Ectodermal cell (in vitro differentiated cells): ENCODE measurements at regions not wholly inside any gene's neighbourhood (a gene's known extent, or its start where the extent isn't known, plus 50 kb on each side); places are given as distances from the start of the nearest gene placed in this dataset.

Experiments used
- H3K27ac ChIP-seq: 2 replicates; pipeline ENCODE4 v1.7.0; 2013; ENCODE audit warnings: mild to moderate bottlenecking, low read depth, low read length; ENCODE audit not compliant: insufficient read depth, poor library complexity, severe bottlenecking
- H3K27me3 ChIP-seq: 2 replicates; pipeline ENCODE4 v1.7.0; 2013; ENCODE audit warnings: mild to moderate bottlenecking, low read length; ENCODE audit not compliant: insufficient read depth, control insufficient read depth, poor library complexity, severe bottlenecking
- H3K36me3 ChIP-seq: one replicate; pipeline ENCODE4 v1.7.0; 2013; ENCODE audit warnings: low read length; ENCODE audit not compliant: control insufficient read depth, insufficient read depth
- H3K4me1 ChIP-seq: one replicate; pipeline ENCODE4 v1.7.0; 2013; ENCODE audit warnings: low read length; ENCODE audit not compliant: control insufficient read depth, insufficient read depth
- H3K4me3 ChIP-seq: 2 replicates; pipeline ENCODE4 v1.7.0; 2013; ENCODE audit warnings: low read depth, low read length, control low read depth; ENCODE audit not compliant: insufficient read depth
- H3K9me3 ChIP-seq: 2 replicates; pipeline ENCODE4 v1.7.0; 2013; ENCODE audit warnings: mild to moderate bottlenecking, low read length, moderate library complexity; ENCODE audit not compliant: control insufficient read depth
- WGBS, 2 experiments: methylation state at CpG; one replicate each; pipeline ENCODE4 v1.1.7; 2013; ENCODE audit warnings: missing lambda C conversion rate in 2 of 2; 5-methylcytosine and 5-hydroxymethylcytosine counted together

DNA sequence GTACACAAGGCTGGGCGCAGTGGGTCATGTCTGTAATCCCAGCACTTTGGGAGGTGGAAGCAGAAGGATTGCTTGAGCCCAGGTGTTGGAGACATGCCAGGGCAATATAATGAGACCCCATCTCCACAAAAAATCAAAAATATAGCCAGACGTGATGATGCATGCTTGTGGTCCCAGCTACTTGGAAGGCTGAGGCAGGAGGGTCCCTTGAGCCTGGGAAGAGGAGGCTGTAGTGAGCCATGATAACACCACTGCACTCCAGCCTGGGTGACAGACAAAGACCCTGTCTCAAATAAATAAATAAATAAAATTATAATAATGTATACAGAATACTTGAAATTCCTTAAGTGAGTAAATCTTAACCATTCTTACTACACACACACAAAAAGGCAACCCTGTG lies 127.7 kb downstream of the SPRY2 start:
- H3K36me3 ChIP-seq = no peaks in the 10 kb centered on the region
- WGBS, 2 experiments = 78 to 85% methylated on average over 2 of the region's 2 CpGs
- H3K27me3 ChIP-seq = no peaks in the 10 kb centered on the region
- H3K4me1 ChIP-seq = peaks cover 5% of the 10 kb centered on the region
- no peaks in the 10 kb centered on the region for H3K9me3 ChIP-seq
- H3K4me3 ChIP-seq = no peak overlapping the region
- no peak overlapping the region for H3K27ac ChIP-seq

DNA sequence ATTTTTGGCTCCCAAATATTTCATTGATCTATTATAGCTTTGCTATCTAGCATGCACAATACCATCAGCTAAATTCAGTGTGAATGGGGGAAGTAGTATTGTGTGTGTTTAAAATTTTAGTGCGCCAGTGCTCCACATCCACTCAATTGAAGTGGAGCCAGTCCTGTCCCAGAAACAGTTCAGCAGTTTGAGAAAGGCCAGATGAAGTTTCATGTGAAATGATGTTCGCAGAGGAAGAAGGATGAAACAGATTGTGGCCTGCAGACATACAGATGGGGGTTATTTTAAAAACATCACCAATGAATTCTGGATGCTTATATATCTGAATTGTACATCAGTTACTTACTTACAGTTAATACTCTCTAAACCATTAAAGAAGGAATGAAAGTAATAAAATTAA lies 129.4 kb downstream of the SPRY2 start:
- Histone ChIP-seq H3K4me1 (peaks cover 4% of the 10 kb centered on the region), H3K36me3 (no peaks in the 10 kb centered on the region), H3K27me3 (no peaks in the 10 kb centered on the region), H3K4me3 (no peak overlapping the region), H3K27ac (no peak overlapping the region), H3K9me3 (no peaks in the 10 kb centered on the region)
- 95 to 97% methylated on average over 2 of the region's 2 CpGs for WGBS, 2 experiments

DNA sequence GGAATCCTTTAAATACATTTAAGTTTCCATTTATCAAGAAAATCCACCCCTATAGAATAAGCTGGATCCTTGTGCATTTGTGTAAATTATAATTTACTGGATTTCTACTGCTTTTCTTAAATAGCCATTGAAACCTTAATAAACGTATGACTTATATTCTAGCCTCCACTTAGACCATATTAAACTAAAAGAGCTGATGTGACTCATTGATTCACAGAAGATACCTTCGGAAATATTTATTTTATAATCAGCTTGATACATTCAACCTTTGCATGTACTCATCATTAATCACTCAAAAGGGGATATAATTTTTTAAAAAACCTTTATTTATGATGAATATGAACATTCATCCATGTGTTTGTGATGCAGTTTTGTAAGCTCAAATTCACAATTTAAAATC lies 136.3 kb downstream of the SPRY2 start:
- Histone ChIP-seq H3K36me3 (no peaks in the 10 kb centered on the region), H3K27ac (no peak overlapping the region), H3K9me3 (no peaks in the 10 kb centered on the region), H3K27me3 (no peaks in the 10 kb centered on the region), H3K4me3 (no peak overlapping the region), H3K4me1 (no peaks in the 10 kb centered on the region)
- WGBS, 2 experiments = 98 to 100% methylated on average over 2 of the region's 2 CpGs

DNA sequence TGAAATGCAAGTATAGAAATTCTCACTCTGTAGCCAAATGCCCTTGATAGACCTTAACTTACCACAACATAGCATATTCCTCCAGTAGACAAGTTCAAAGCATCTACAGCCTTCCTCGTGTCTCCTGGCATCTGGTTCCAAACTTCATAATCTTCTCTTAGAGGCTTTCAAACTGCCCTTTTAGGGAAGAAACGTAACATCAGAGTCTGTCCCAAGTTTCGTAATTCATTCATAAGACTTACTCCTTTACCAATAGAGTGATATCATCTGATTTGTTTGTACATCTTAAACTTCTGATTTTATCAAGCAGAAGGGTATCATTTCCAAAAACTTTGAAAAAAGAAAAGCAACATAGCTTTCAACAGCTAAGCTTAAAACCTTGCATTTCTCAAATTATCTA lies 137.4 kb downstream of the SPRY2 start:
- H3K27me3 ChIP-seq = no peaks in the 10 kb centered on the region
- no peaks in the 10 kb centered on the region for H3K4me1 ChIP-seq
- no peaks in the 10 kb centered on the region for H3K36me3 ChIP-seq
- no peak overlapping the region for H3K27ac ChIP-seq
- 92 to 93% methylated on average over 2 to 3 of the region's 3 CpGs for WGBS, 2 experiments
- H3K4me3 ChIP-seq = no peak overlapping the region
- H3K9me3 ChIP-seq = no peaks in the 10 kb centered on the region

DNA sequence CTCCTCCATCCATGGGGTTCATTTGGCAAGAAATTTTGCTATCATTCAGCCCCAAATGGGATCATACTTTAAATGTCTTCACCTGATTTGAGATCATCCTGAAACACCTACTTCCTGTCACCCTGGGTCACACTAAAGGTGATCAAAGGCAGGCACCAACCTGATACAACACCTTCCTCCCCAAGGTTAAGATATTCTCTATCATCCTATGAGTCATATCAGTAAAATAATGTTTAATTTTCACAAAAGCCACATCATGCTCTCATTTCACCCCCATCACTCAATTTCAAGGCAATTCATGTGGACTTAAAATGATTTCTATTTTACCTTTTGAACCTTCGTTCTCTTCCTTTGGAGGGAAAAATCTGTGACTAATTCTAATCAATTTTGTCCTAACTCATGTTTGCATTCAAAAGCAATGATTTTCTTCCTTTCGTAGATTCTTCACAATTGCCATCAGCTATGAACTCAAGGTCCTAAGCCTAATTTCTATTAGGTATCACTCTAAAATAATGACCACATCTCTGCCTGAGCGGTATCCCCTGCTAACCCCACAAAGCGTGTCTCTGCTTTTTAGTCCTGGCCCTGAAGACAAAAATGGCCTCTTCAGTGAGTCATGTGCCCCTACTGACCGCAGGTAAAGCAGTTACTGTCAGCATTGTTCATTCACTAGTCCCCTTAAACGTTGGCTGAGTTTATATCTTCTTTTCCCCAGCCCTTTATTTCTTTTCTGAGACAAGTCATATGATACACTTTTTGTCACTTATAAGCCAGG lies 139.0 kb downstream of the SPRY2 start:
- H3K4me1 ChIP-seq = no peaks in the 10 kb centered on the region
- H3K9me3 ChIP-seq = no peaks in the 10 kb centered on the region
- no peak overlapping the region for H3K4me3 ChIP-seq
- no peaks in the 10 kb centered on the region for H3K27me3 ChIP-seq
- 90 to 92% methylated on average over 6 of the region's 6 CpGs for WGBS, 2 experiments
- H3K27ac ChIP-seq = no peak overlapping the region
- H3K36me3 ChIP-seq = no peaks in the 10 kb centered on the region

DNA sequence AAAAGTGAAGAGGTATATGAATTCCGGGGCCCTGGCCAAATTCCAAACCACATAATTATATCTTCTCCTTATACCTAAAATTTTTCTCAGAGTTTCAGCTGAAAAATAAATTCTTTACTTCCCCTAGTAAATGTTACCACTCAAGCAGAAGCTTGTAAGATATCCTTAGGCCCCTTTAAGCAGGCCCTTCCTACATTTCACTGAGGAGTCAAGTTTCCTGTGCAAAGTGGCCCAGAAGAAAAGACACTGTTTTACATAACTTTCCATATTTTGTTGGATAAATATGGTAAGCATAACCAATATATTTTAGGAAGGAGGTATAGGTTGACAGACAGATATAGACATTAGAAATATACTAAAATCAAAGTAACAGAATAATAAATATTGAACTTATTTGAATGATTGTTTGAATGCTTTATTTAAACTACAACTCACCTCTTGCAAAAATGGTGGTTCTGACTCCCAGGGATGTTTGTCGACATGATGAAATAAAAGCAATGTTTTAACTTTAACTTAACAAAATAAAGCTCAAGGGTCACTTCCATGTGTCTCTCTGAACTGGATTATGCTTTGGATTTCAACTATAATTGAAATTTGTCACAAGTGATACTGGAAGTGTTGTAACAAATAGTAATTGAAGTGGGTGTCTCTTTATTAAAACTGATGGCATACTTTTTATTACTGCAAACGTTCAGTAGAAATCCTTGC lies 141.2 kb downstream of the SPRY2 start:
- Histone ChIP-seq H3K4me3 (no peak overlapping the region), H3K36me3 (no peaks in the 10 kb centered on the region), H3K4me1 (no peaks in the 10 kb centered on the region), H3K27me3 (no peaks in the 10 kb centered on the region), H3K9me3 (no peaks in the 10 kb centered on the region), H3K27ac (no peak overlapping the region)
- WGBS, 2 experiments = 90 to 97% methylated on average over 3 of the region's 3 CpGs

DNA sequence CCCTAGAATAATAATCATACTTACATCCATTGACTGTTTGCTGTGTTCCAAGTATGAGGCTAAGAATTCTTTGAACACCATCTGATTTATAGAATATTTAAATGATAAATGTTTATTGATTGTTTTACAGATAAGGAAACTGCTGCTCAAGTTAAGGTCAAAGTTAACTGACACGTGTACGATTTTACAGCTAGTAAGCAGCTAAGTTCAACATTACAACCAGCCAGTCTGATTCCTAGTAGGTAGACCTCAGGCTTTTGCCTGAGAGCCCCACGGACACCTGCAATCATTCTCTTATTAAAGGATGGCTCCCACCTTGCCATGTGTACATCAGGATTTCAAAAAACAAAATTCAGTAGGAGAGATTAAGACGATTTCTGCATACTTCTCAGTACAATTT lies 141.9 kb downstream of the SPRY2 start:
- H3K4me1 ChIP-seq = no peaks in the 10 kb centered on the region
- H3K4me3 ChIP-seq = no peak overlapping the region
- no peaks in the 10 kb centered on the region for H3K36me3 ChIP-seq
- 95% methylated on average over 3 of the region's 4 CpGs for WGBS, 2 experiments
- H3K27ac ChIP-seq = no peak overlapping the region
- no peaks in the 10 kb centered on the region for H3K9me3 ChIP-seq
- H3K27me3 ChIP-seq = no peaks in the 10 kb centered on the region

DNA sequence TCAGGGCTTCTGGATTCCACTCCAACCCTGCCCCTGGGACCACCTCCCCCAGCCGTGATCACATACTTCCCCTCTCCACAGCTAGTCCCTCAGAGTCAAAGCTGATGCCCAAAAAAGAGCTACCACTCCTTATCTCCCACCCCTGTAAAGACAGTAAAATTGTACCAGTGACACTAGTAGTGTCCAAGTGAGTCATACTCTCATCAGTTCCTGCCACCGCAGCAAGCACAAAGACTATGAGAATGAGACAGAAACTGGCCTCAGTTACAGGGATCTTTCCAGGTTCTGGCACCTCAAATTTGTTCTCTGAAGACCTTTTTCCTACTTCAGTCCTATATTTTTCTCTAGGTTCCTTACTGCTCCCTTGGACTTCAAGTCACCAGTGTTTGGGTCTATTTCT lies 144.2 kb downstream of the SPRY2 start:
- H3K4me1 ChIP-seq = no peaks in the 10 kb centered on the region
- WGBS, 2 experiments = 87 to 92% methylated on average over 2 of the region's 2 CpGs
- no peak overlapping the region for H3K27ac ChIP-seq
- no peak overlapping the region for H3K4me3 ChIP-seq
- no peaks in the 10 kb centered on the region for H3K36me3 ChIP-seq
- no peaks in the 10 kb centered on the region for H3K9me3 ChIP-seq
- H3K27me3 ChIP-seq = no peaks in the 10 kb centered on the region

DNA sequence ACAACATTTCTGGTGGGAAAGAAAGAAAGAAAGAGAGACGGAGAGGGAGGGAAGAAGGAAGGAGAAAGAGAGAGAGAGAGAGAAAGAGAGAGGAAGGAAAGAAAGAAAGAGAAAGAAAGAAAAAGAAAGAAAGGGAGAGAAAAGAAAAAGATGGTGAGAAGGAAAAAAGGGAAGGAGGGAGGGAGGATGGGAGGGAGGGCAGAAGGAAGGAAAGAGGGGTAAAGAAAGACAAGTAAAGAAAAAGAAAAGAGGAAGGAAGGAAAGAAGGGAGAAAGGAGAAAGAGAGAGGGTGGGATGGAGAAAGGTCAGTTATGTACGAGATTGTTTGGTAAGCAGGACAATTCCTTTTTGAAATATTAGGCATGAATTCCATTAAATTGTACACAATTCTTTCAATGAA lies 145.3 kb downstream of the SPRY2 start:
- Histone ChIP-seq H3K36me3 (no peaks in the 10 kb centered on the region), H3K9me3 (no peaks in the 10 kb centered on the region), H3K27ac (no peak overlapping the region), H3K4me1 (no peaks in the 10 kb centered on the region), H3K4me3 (no peak overlapping the region), H3K27me3 (no peaks in the 10 kb centered on the region)
- 90 to 97% methylated on average over 2 of the region's 2 CpGs for WGBS, 2 experiments

DNA sequence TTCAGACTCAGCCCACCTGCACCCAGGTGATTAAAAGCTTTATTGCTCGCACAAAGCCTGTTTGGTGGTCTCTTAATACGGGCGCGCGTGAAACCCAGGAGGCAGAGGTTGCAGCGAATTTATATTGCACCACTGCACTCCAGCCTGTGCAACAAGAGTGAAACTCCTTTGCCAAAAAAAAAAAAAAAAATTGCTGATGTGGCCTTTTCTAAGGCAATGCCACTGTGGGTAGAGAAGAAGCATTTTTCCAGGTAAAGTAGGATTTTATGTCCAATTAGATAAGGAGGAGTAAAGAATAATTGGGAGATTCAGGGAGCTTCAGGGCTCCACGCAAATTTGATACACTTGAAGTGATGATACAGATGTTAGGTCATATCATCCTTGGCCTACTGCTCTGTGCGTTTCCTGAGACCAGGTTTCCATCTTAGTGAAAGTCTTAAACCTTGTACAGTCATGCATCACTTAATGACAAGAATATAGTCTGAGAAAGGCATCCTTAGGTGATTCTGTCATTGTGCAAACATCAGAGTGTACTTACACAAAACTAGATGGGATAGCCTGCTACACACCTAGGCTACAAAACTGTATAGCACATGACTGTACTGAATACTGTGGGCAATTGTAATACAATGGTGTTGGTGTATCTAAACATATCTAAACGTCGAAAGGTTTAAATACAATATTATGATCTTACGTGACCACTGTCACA lies 150.9 kb downstream of the SPRY2 start:
- H3K36me3 ChIP-seq = no peaks in the 10 kb centered on the region
- no peaks in the 10 kb centered on the region for H3K9me3 ChIP-seq
- WGBS, 2 experiments = 92 to 94% methylated on average over 11 of the region's 11 CpGs
- no peaks in the 10 kb centered on the region for H3K27me3 ChIP-seq
- H3K27ac ChIP-seq = no peak overlapping the region
- no peak overlapping the region for H3K4me3 ChIP-seq
- H3K4me1 ChIP-seq = no peaks in the 10 kb centered on the region
